Mucosa of descending colon (tissue), 3 donors: ENCODE measurements at regions not wholly inside any gene's neighbourhood (a gene's known extent, or its start where the extent isn't known, plus 50 kb on each side); places are given as distances from the start of the nearest gene placed in this dataset.

Experiments
- ATAC-seq: fragments of 200-7000 bp; cut with Tn5 transposase; one replicate; pipeline ENCODE4 v1.9.1; 2020; ENCODE audit warnings: mild to moderate bottlenecking, moderate library complexity
- DNase-seq, 3 donors: peaks; one replicate each; pipeline ENCODE4 v3.0.0-alpha.2; 2020
- H3K36me3 ChIP-seq: fragments of 200-600 bp; one replicate; pipeline ENCODE4 v1.8.0; 2021; ENCODE audit warnings: low read depth, mild to moderate bottlenecking
- H3K4me1 ChIP-seq: fragments of 200-600 bp; one replicate; pipeline ENCODE4 v1.8.0; 2021; ENCODE audit warnings: low read depth, mild to moderate bottlenecking
- H3K4me3 ChIP-seq: fragments of 200-600 bp; one replicate; pipeline ENCODE4 v1.8.0; 2021; ENCODE audit warnings: mild to moderate bottlenecking
- H3K9me3 ChIP-seq: fragments of 200-600 bp; one replicate; pipeline ENCODE4 v1.8.0; 2021; ENCODE audit warnings: mild to moderate bottlenecking
- CTCF ChIP-seq: fragments of 200-600 bp; IDR thresholded peaks from one replicate; pipeline ENCODE4 v1.8.0; 2022; ENCODE audit warnings: antibody characterized with exemption, mild to moderate bottlenecking
- intact Hi-C, 2 donors: fragments of 100-400 bp; cut with DNase I in 1 of 2; cut with micrococcal nuclease in 1 of 2; formaldehyde crosslinking; loops; one replicate each; pipeline versions ENCODE4 v1.11.0 to v1.11.1; 2022; cut with DNase I, micrococcal nuclease
- donor health status: DM: no; HTN: no; CAD: no; lungs with moderate emphysema.
- donor health status: DM: no; HTN: no; CAD: no.
- donor health status: DM: no; HTN: yes; CAD: no.

- Histone ChIP-seq H3K4me3 (no peak overlapping the region), H3K4me1 (no peaks in the 10 kb centered on the region), H3K36me3 (no peaks in the 10 kb centered on the region), H3K9me3 (no peaks in the 10 kb centered on the region)
- ATAC-seq (no peak), DNase-seq (no peak)
- no peak for TF ChIP-seq CTCF
- intact Hi-C loops: no loop called here
Measured at GRCh38 chr9:28267351-28267750, 694.1 kb upstream of the C9orf72 start.

- ATAC-seq: no peak
- TF ChIP-seq CTCF: no peak
- no peaks in the 10 kb centered on the region for H3K4me1 ChIP-seq
- intact Hi-C loops: no loop called here
- H3K4me3 ChIP-seq: no peak overlapping the region
- H3K9me3 ChIP-seq: no peaks in the 10 kb centered on the region
- DNase-seq: no peak
- no peaks in the 10 kb centered on the region for H3K36me3 ChIP-seq
Measured at GRCh38 chr9:28270156-28270555, 696.9 kb upstream of the C9orf72 start.

DNA sequence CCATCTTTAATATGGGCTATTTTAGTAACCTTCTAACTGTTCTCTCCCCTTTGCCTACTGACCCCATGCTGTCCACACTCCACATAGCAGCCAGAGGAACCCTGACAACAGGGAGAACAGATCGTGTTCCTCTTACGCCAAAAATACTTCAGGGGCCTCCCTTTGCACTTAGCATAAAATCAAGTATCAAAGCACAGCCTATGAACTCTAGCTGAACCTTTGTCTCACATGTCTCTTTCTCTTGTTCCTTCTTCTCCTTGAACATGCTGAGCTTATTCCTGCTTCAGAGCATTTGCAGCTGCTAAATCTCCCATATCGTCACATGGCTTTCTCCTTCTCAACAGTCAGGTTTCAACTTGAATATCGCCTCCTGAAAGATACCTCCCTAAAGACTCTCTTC is 698.8 kb upstream of the C9orf72 start:
- intact Hi-C loops: no loop called here
- no peak for TF ChIP-seq CTCF
- Histone ChIP-seq H3K36me3 (no peaks in the 10 kb centered on the region), H3K4me3 (no peak overlapping the region), H3K4me1 (no peaks in the 10 kb centered on the region), H3K9me3 (no peaks in the 10 kb centered on the region)
- ATAC-seq: no peak
- DNase-seq: no peak

- no peak for DNase-seq
- Histone ChIP-seq H3K4me3 (no peak overlapping the region), H3K36me3 (no peaks in the 10 kb centered on the region), H3K9me3 (no peaks in the 10 kb centered on the region), H3K4me1 (no peaks in the 10 kb centered on the region)
- intact Hi-C loops: no loop called here
- ATAC-seq: no peak
- no peak for TF ChIP-seq CTCF
Measured at GRCh38 chr9:28287455-28287854, 714.2 kb upstream of the C9orf72 start.

DNA sequence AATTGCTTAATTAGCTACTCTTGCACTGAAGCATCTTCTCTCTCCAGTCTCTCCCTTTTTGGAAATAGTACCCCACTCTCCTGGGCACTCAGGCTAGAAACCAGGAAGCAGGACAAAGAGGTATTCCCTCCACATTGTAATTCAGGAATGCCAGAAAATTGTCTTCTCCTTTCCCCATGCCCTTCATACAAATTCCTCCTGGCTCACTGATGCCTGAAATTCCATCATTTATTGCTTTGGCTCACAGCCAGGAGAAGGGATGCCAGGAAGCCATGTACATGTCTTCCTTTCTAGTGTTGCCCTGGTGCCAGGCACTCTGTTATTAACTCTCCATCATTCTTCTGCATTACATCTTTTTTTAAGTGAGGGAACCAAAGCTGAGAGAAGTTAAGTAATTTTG is 716.5 kb upstream of the C9orf72 start:
- intact Hi-C loops: no loop called here
- DNase-seq (no peak), ATAC-seq (no peak)

More for the DNA sequence above, 716.5 kb upstream of the C9orf72 start:
- no peak overlapping the region for H3K4me3 ChIP-seq
- H3K36me3 ChIP-seq: no peaks in the 10 kb centered on the region
- TF ChIP-seq CTCF: no peak
- H3K9me3 ChIP-seq: no peaks in the 10 kb centered on the region
- no peaks in the 10 kb centered on the region for H3K4me1 ChIP-seq
